GM13977 (cell line): ENCODE measurements at regions not wholly inside any gene's neighbourhood (a gene's known extent, or its start where the extent isn't known, plus 50 kb on each side); places are given as distances from the start of the nearest gene placed in this dataset.

Experiments used
- DNase-seq: peaks from one replicate; pipeline ENCODE4 v3.0.0; 2012; ENCODE audit warnings: low spot score
- CTCF ChIP-seq: IDR thresholded peaks from 2 replicates; pipeline ENCODE4 v1.5.1; 2012; ENCODE audit warnings: mild to moderate bottlenecking, control low read depth; ENCODE audit not compliant: insufficient read depth; ENCODE audit errors: extremely low read depth, missing control alignments
- in situ Hi-C: fragments of 300-500 bp; cut with MboI; formaldehyde crosslinking; loops from one replicate; pipeline ENCODE4 v1.12.0; 2022; ENCODE audit warnings: low sequenced_read_pairs, low pct_unique_long_range_greater_than_20kb, mixed read lengths, inconsistent platforms; ENCODE audit not compliant: unreplicated experiment

GRCh38 chr6:40227735-40228134, 293.5 kb upstream of the MOCS1 start:
- TF ChIP-seq CTCF, result no peak
- DNase-seq, result no peak
- in situ Hi-C loops, result no loop called here

DNA sequence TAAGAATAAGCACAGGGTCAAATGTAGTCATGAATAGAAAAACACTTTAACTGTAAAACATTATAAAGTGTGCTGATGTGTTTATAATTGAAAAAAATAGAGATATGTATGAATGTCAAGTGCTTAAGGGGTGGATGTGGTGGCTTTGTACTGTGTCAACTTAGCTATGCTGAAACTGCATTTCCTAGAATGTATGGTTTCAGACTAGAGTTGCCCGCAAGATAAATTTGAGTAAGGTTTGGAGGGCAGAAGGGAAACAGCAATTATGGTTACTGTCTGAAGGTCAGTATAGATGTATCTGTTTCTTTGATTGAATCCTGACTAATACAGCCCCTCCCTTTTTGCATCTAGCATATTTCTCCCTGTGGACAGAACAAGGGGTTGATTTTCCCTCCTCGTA, 288.1 kb upstream of the MOCS1 start:
- no peak for DNase-seq
- in situ Hi-C loops, result no loop called here
- TF ChIP-seq CTCF, result no peak

DNA sequence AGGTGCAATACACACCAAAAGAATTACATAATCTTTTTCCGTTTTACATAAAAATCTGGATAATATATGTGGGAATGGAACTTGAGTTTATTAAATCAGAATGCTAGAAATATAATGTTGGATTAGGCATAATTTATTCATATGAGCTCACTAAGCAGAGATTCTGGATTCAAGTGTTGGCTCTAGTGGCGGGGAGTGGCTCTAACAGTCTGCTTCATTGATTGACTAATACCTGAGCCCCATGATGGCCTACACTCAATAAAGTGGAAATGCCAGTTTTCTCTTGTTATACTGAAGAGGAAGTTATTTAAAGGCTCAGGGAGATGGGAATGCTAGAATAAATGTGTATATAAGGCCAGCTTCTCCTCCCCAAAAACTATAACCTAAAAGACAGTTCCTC, 285.5 kb upstream of the MOCS1 start:
- TF ChIP-seq CTCF, result no peak
- DNase-seq, result no peak
- in situ Hi-C loops, result no loop called here

DNA sequence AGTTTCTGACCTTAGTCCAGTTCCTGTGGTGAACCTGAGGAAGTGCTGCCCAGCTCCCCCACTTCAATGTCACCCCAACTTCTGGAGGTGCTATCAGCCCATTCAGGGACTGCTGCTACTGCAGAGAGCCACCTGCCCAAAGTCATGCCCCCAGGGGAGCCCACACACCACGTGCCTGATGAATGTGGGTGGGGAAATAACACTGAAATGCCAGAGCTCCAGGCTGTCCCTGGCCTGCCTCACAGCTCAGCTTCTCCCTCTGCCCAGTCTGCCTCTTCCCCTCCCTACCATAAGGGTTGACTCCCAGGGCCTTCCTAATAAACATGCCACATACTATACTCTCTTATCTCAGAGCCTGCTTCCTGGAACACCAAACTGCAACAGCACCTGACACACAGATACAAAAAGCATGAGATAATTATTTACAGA, 276.4 kb upstream of the MOCS1 start:
- TF ChIP-seq CTCF, result no peak
- no peak for DNase-seq
- in situ Hi-C loops, result no loop called here

- in situ Hi-C loops, result no loop called here
- DNase-seq, result no peak
- TF ChIP-seq CTCF, result no peak
Measured at GRCh38 chr6:40205801-40206200, 271.5 kb upstream of the MOCS1 start.

DNA sequence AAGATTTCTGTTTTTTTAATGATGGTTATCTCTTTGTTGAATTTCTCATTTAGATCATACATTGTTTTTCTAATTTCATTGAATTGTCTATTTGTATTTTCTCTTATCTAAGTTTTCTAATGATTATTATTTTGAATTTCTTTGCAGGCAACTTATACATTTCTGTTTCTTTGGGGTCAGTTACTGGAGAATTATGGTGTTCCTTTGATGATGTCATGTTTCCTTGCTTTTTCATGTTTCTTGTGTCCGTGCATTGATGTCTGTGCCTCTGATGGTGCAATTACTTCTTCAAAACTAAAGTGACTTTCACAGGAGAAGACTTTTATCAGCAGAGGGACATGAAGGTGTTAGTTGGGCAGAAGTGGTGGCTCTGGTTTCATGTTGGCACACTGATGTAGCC, 270.7 kb upstream of the MOCS1 start:
- TF ChIP-seq CTCF, result no peak
- no peak for DNase-seq
- in situ Hi-C loops, result no loop called here

DNA sequence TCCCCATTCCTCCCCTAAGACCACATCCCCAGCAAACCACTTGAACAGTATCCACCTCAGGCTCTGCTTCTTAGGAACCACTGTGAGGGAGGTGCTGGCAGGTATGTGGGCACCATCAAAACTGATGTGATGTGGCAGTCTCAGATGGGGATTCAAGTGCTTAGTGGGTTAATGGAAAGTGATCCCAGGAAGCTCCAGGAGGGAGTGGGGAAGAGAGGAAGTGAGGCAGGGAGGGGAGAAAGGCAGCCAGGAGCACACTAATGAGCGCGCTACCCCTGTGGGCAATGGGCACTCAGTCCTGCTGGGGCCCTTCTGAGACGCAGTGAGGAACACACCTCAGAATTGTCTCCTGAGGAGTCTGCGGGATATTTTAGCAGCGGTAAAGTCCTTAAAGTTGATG, 263.1 kb upstream of the MOCS1 start:
- DNase-seq, result no peak
- in situ Hi-C loops, result no loop called here
- TF ChIP-seq CTCF, result no peak
